ENCODE measurements at regions not wholly inside any gene's neighbourhood (a gene's known extent, or its start where the extent isn't known, plus 50 kb on each side); places are given as distances from the start of the nearest gene placed in this dataset.

DNA sequence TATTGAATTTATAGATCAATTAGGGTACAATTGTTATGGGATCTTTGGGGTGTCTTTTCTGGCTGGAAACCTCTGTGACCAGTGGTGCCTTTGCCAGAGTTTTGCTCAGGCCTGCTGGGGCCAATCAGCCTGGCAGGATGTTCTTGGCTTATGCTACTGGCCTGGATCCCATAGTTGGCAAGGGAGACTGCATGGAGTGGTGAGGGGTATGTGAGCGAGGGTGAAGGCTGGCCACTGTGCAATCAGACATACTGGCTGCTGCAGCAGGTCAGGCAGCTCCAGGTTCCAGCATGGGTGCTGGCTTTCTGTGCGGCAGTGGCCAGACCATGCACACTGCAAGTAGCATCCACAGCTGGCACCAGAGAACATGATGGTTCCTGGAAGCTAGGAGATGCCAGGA lies 1053.2 kb upstream of the GBE1 start:
- H3K9me3 ChIP-seq, result peaks cover 4% of the 10 kb centered on the region
- no peak overlapping the region for H3K4me3 ChIP-seq
- TF ChIP-seq, protein P1, sequence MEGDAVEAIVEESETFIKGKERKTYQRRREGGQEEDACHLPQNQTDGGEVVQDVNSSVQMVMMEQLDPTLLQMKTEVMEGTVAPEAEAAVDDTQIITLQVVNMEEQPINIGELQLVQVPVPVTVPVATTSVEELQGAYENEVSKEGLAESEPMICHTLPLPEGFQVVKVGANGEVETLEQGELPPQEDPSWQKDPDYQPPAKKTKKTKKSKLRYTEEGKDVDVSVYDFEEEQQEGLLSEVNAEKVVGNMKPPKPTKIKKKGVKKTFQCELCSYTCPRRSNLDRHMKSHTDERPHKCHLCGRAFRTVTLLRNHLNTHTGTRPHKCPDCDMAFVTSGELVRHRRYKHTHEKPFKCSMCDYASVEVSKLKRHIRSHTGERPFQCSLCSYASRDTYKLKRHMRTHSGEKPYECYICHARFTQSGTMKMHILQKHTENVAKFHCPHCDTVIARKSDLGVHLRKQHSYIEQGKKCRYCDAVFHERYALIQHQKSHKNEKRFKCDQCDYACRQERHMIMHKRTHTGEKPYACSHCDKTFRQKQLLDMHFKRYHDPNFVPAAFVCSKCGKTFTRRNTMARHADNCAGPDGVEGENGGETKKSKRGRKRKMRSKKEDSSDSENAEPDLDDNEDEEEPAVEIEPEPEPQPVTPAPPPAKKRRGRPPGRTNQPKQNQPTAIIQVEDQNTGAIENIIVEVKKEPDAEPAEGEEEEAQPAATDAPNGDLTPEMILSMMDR (IDR thresholded peaks at IDR 0.05), result no peak
- no peak overlapping the region for H3K27ac ChIP-seq
- H3K36me3 ChIP-seq, result no peaks in the 10 kb centered on the region
- DNase-seq (ENCODE audit: low spot score) (no peak), ATAC-seq (ENCODE audit: insufficient number of reproducible peaks, low FRiP score, low read depth) (no peak)
- H3K27me3 ChIP-seq (replicated peaks; ENCODE audit: insufficient read depth), result no peaks in the 10 kb centered on the region
- no peaks in the 10 kb centered on the region for H3K4me1 ChIP-seq (ENCODE audit: control insufficient read depth in 1 of 2, low read depth in 2 of 2)

DNA sequence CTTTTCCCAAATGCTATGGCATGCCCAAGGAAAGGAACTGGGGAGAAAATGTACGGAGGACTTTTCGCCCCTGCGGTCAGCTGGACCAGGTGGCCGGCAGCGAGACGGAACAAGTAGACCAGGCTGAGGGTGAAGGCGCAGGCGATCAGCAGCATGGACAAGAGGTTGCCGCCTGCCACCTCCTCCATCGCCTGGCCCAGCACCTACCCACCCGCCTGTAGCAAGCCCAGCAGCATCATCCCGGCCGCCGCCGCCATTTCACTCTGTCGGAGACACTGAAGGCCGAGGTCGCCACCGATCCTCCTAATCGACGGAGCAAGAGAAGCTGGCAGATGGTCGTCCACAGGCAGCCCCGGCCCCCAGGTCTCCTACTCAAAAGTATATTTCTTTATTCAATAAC lies 1046.3 kb upstream of the GBE1 start:
- no peak overlapping the region for H3K4me3 ChIP-seq
- TF ChIP-seq, protein P1 (IDR thresholded peaks at IDR 0.05), result no peak
- DNase-seq (ENCODE audit: low spot score) (no peak), ATAC-seq (ENCODE audit: insufficient number of reproducible peaks, low FRiP score, low read depth) (no peak)
- no peaks in the 10 kb centered on the region for H3K36me3 ChIP-seq
- H3K4me1 ChIP-seq (ENCODE audit: control insufficient read depth in 1 of 2, low read depth in 2 of 2), result no peaks in the 10 kb centered on the region
- H3K27me3 ChIP-seq (replicated peaks; ENCODE audit: insufficient read depth), result no peaks in the 10 kb centered on the region
- H3K9me3 ChIP-seq, result no peaks in the 10 kb centered on the region
- no peak overlapping the region for H3K27ac ChIP-seq

DNA sequence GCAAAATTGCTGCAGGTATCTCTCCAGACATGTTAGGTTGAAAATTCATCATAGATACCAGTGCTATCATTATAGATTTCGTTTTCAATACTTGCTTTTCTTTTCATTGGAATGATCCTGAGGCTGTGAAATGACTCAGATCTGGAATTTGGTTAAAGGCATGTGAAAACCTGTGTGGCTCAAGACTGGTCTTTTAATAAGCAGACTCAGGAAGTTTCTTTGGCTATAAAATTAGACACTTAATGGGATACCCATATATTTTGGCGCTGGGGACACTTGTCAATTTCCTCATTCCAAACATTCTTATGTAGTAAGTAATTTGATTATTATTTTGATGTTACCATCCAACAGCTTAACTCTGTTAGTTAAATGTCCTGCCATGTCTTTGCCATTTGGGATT lies 1041.1 kb upstream of the GBE1 start:
- Histone ChIP-seq H3K27ac (no peak overlapping the region), H3K27me3 (replicated peaks; ENCODE audit: insufficient read depth) (no peaks in the 10 kb centered on the region), H3K9me3 (no peaks in the 10 kb centered on the region), H3K36me3 (no peaks in the 10 kb centered on the region), H3K4me3 (no peak overlapping the region), H3K4me1 (ENCODE audit: control insufficient read depth in 1 of 2, low read depth in 2 of 2) (no peaks in the 10 kb centered on the region)
- ATAC-seq (ENCODE audit: insufficient number of reproducible peaks, low FRiP score, low read depth), result no peak
- no peak for DNase-seq (ENCODE audit: low spot score)
- TF ChIP-seq, protein P1 (IDR thresholded peaks at IDR 0.05), result no peak

DNA sequence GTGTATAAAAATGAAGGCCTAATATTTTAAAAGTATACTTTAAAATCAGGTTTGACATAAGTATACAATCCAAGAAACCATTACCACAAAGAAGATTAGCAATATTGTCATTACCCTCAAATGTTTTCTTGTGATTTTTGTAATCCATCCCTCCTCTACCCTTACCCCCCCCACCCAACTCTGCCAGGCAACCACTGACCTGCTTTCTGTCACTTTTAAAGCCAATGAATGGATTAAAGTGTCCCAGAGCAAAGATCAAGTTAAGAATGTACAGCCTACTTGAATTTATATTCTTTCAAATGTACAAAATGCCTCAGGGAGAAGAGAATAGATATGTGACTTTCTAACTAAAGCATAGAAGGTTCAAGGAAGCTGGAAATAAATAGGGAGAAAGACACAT lies 1038.8 kb upstream of the GBE1 start:
- no peak for DNase-seq (ENCODE audit: low spot score)
- Histone ChIP-seq H3K9me3 (no peaks in the 10 kb centered on the region), H3K27me3 (replicated peaks; ENCODE audit: insufficient read depth) (no peaks in the 10 kb centered on the region), H3K36me3 (no peaks in the 10 kb centered on the region), H3K4me3 (no peak overlapping the region), H3K27ac (no peak overlapping the region), H3K4me1 (ENCODE audit: control insufficient read depth in 1 of 2, low read depth in 2 of 2) (no peaks in the 10 kb centered on the region)
- no peak for ATAC-seq (ENCODE audit: insufficient number of reproducible peaks, low FRiP score, low read depth)
- TF ChIP-seq, protein P1 (IDR thresholded peaks at IDR 0.05), result no peak

DNA sequence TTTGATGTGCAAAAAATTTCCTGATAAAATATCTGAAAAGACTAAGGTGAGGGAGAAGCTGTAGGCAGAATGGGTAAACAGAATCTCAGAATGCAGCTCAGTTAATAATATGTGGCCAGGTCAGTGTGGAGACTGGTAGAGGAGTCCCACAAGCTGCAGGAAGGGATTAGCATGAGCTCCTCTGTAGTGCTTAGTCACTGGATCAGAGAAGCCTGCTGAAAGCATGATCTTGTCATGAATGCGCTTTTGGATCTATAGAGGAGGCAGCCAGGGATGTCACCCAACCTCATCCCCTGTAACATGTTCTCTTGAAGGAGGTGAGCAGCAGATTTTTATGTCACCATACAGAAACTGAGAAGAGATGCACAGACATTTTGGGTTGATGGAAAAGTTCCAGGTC lies 1035.3 kb upstream of the GBE1 start:
- Histone ChIP-seq H3K27me3 (replicated peaks; ENCODE audit: insufficient read depth) (no peaks in the 10 kb centered on the region), H3K9me3 (no peaks in the 10 kb centered on the region), H3K27ac (no peak overlapping the region), H3K4me1 (ENCODE audit: control insufficient read depth in 1 of 2, low read depth in 2 of 2) (no peaks in the 10 kb centered on the region), H3K36me3 (no peaks in the 10 kb centered on the region), H3K4me3 (no peak overlapping the region)
- DNase-seq (ENCODE audit: low spot score) (no peak), ATAC-seq (ENCODE audit: insufficient number of reproducible peaks, low FRiP score, low read depth) (no peak)
- TF ChIP-seq, protein P1 (IDR thresholded peaks at IDR 0.05), result no peak

Measured in thoracic aorta (tissue), 2 donors.